ENCODE measurements at regions not wholly inside any gene's neighbourhood (a gene's known extent, or its start where the extent isn't known, plus 50 kb on each side); places are given as distances from the start of the nearest gene placed in this dataset.

DNA sequence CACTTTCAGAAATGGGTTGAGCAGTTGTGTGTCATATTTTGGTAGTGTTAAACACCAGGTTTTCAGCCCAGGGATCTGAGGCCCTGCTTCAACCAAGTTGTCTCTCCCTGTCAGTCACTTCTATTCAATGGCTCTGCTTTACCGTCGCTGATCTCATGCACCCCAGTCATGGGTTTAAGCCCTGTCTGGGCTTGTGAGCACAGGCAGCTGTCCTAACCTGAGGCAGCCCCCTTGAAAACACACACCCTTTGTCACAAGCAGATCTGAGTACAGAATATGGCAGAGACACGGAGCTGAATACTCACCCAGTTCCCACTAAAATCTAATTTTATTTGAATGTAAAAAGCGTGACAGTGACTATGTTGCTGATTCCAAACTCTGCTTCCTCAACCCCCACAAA, 110.6 kb upstream of the GLI3 start:
- Mint-ChIP-seq H3K4me1 (ENCODE audit: insufficient read depth, unreplicated experiment) (peaks cover 8% of the 10 kb centered on the region), H3K27me3 (ENCODE audit: insufficient read depth, unreplicated experiment) (no peaks in the 10 kb centered on the region), H3K27ac (ENCODE audit: low read depth, unreplicated experiment) (no peak overlapping the region), H3K36me3 (ENCODE audit: insufficient read depth, unreplicated experiment) (no peaks in the 10 kb centered on the region), H3K4me3 (ENCODE audit: unreplicated experiment) (no peak overlapping the region), H3K9me3 (ENCODE audit: unreplicated experiment) (no peaks in the 10 kb centered on the region)
- DNase-seq (ENCODE audit: unreplicated experiment), result no peak
- CTCF ChIA-PET, result no interaction called here
- POLR2A ChIA-PET, result interaction anchor here (0.6 kb wide), 1 partner anchor 22 kb away, joined by 3 read pairs; no protein-coding TSS in a partner anchor
- no TSS peak for BruUV-seq (replicated peaks)
- TF ChIP-seq, protein P1, sequence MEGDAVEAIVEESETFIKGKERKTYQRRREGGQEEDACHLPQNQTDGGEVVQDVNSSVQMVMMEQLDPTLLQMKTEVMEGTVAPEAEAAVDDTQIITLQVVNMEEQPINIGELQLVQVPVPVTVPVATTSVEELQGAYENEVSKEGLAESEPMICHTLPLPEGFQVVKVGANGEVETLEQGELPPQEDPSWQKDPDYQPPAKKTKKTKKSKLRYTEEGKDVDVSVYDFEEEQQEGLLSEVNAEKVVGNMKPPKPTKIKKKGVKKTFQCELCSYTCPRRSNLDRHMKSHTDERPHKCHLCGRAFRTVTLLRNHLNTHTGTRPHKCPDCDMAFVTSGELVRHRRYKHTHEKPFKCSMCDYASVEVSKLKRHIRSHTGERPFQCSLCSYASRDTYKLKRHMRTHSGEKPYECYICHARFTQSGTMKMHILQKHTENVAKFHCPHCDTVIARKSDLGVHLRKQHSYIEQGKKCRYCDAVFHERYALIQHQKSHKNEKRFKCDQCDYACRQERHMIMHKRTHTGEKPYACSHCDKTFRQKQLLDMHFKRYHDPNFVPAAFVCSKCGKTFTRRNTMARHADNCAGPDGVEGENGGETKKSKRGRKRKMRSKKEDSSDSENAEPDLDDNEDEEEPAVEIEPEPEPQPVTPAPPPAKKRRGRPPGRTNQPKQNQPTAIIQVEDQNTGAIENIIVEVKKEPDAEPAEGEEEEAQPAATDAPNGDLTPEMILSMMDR (IDR thresholded peaks at IDR 0.05; ENCODE audit: unreplicated experiment), result no peak
- intact Hi-C loops (cut with micrococcal nuclease), result no loop called here

DNA sequence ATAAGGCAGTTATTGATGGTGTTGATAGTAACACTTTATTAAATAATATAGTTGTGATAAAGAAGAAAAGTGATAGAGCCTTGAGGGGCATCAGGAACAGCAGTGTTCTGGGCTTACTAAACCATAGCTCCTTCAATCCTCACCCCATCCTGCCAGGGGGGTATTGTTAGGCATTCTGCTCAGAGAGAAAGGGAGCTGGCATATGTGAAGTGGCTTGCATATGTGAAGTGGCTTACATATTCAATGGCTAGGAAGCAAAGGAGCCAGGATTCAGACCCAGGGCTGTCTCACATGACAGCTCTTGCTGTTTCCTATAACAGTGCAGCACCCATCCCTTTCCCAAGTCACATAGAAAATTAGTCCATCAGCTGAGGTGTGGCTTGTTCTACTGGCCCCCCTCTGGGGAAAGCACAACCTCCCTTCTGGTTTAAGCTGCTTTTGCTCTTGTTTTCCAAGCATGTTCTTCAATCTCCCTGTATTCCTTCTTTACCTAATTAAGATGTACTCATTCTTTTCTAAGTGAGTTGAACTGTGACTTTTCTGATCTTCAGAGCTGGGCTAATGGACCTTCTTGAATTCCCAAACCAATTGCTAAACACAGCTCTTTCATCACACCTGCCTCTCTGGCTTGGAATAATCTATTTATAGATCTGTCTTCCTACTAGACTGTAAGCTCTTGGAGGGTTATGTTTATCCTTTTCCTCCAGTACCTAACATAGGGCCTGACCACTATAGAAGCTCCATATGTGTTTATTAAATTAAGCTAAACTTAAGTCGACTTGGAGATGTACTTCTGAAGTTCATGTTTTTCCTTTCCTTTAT, 108.7 kb upstream of the GLI3 start:
- Mint-ChIP-seq H3K27me3 (ENCODE audit: insufficient read depth, unreplicated experiment) (no peaks in the 10 kb centered on the region), H3K27ac (ENCODE audit: low read depth, unreplicated experiment) (no peak overlapping the region), H3K36me3 (ENCODE audit: insufficient read depth, unreplicated experiment) (no peaks in the 10 kb centered on the region), H3K4me3 (ENCODE audit: unreplicated experiment) (no peak overlapping the region), H3K9me3 (ENCODE audit: unreplicated experiment) (no peaks in the 10 kb centered on the region), H3K4me1 (ENCODE audit: insufficient read depth, unreplicated experiment) (no peaks in the 10 kb centered on the region)
- no peak for DNase-seq (ENCODE audit: unreplicated experiment)
- ChIA-PET CTCF (no interaction called here), POLR2A (interaction anchor here (1.1 kb wide), 1 partner anchor 24 kb away, joined by 3 read pairs; no protein-coding TSS in a partner anchor)
- TF ChIP-seq, protein P1 (IDR thresholded peaks at IDR 0.05; ENCODE audit: unreplicated experiment), result no peak
- intact Hi-C loops (cut with micrococcal nuclease), result no loop called here
- no TSS peak for BruUV-seq (replicated peaks)

DNA sequence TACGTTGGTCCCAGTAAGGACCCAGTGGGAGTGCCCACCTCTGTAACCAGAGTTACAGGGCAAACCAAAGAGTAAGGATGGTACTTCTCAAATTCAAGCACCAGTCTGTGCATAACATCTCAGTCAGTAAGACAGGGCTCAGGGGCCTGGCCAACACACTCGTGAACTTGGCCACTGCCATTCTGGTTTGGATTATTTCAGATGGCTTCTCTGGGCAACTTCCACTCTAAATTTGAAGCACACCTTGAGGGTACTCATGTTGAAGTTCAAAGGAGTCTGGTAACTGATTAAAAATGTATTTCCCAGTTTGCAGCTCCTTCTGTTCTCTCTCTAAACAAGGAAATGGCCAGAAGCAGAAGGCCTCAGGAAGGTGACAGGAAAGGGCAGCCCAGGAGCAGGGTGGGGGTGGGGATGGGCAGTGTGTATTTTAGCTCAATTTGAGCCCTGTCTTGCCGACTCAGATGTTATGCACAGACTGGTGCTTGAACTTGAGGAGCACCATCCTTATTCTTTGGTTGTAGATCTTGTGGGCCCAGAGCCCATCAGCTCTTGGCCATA, 107.3 kb upstream of the GLI3 start:
- Mint-ChIP-seq H3K9me3 (ENCODE audit: unreplicated experiment) (no peaks in the 10 kb centered on the region), H3K4me1 (ENCODE audit: insufficient read depth, unreplicated experiment) (no peaks in the 10 kb centered on the region)
- CTCF ChIA-PET, result no interaction called here

DNA sequence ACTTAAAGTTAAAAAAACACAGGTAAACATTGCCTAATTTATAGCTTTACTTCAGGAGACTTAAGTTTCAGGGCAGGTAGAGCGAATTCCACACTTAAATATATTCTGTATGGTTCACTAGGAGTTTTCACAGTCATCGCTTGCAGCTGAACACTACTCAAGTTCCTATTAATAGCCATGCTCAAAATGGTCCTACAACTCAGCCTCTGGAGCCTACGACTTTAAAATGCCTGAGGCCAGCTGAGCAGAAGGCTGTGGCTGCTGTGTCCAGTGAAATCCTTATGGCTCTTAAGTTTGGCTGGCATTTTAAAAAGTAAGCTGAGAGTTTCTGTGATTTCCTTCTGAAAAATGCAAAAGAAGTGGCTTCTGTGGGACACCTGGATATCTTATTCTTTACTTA, 105.4 kb upstream of the GLI3 start:
- DNase-seq (ENCODE audit: unreplicated experiment), result no peak
- no peaks in the 10 kb centered on the region for H3K36me3 Mint-ChIP-seq (ENCODE audit: insufficient read depth, unreplicated experiment)
- POLR2A ChIA-PET, result interaction anchor here (0.6 kb wide), 1 partner anchor 50 kb away, joined by 3 read pairs; no protein-coding TSS in a partner anchor
- no peak overlapping the region for H3K4me3 Mint-ChIP-seq (ENCODE audit: unreplicated experiment)
- H3K27ac Mint-ChIP-seq (ENCODE audit: low read depth, unreplicated experiment), result no peak overlapping the region
- CTCF ChIA-PET, result no interaction called here
- H3K4me1 Mint-ChIP-seq (ENCODE audit: insufficient read depth, unreplicated experiment), result no peaks in the 10 kb centered on the region
- intact Hi-C loops (cut with micrococcal nuclease), result no loop called here
- H3K9me3 Mint-ChIP-seq (ENCODE audit: unreplicated experiment), result no peaks in the 10 kb centered on the region
- TF ChIP-seq, protein P1 (IDR thresholded peaks at IDR 0.05; ENCODE audit: unreplicated experiment), result no peak
- no TSS peak for BruUV-seq (replicated peaks)
- H3K27me3 Mint-ChIP-seq (ENCODE audit: insufficient read depth, unreplicated experiment), result no peaks in the 10 kb centered on the region

More for the DNA sequence above, 107.3 kb upstream of the GLI3 start:
- H3K27ac Mint-ChIP-seq (ENCODE audit: low read depth, unreplicated experiment), result no peak overlapping the region
- H3K36me3 Mint-ChIP-seq (ENCODE audit: insufficient read depth, unreplicated experiment), result no peaks in the 10 kb centered on the region
- no peaks in the 10 kb centered on the region for H3K27me3 Mint-ChIP-seq (ENCODE audit: insufficient read depth, unreplicated experiment)
- no peak overlapping the region for H3K4me3 Mint-ChIP-seq (ENCODE audit: unreplicated experiment)
- POLR2A ChIA-PET, result interaction anchor here (1.1 kb wide), 1 partner anchor 22 kb away, joined by 3 read pairs; no protein-coding TSS in a partner anchor
- intact Hi-C loops (cut with micrococcal nuclease), result no loop called here
- no peak for DNase-seq (ENCODE audit: unreplicated experiment)
- TF ChIP-seq, protein P1 (IDR thresholded peaks at IDR 0.05; ENCODE audit: unreplicated experiment), result no peak
- no TSS peak for BruUV-seq (replicated peaks)
